HEK293 (cell line): ENCODE measurements at regions not wholly inside any gene's neighbourhood (a gene's known extent, or its start where the extent isn't known, plus 50 kb on each side); places are given as distances from the start of the nearest gene placed in this dataset.

ENCODE experiments used
- CTCF ChIA-PET: fragments of 350-600 bp; formaldehyde crosslinking; extraction: SDS; loops from one replicate; lab custom pipeline; 2021; ENCODE audit warnings: antibody characterized with exemption; lab: Yijun Ruan, JAX
- POLR2A ChIA-PET: fragments of 300-600 bp; formaldehyde crosslinking; extraction: SDS; loops from one replicate; lab custom pipeline; 2020; ENCODE audit warnings: antibody characterized with exemption, inconsistent platforms; lab: Yijun Ruan, JAX
- H3K27ac ChIP-seq: fragments of 200-500 bp; sonication (Bioruptor generic); 2 replicates; pipeline ENCODE4 v1.5.1; 2014; ENCODE audit warnings: low read depth, low read length, control low read depth, inconsistent platforms; ENCODE audit errors: extremely low read depth
- H3K36me3 ChIP-seq, 2 experiments: fragments of 200-500 bp in 1 of 2; sonication (Bioruptor generic) in 1 of 2; 1 replicate in 1 of 2; 2 replicates in 1 of 2; pipeline ENCODE4 v1.5.1; 2014 to 2017; ENCODE audit warnings: inconsistent platforms in 2 of 2, low read length in 2 of 2; ENCODE audit not compliant: control insufficient read depth in 2 of 2, insufficient read depth in 1 of 2
- H3K4me1 ChIP-seq: fragments of 200-500 bp; sonication (Bioruptor generic); 2 replicates; pipeline ENCODE4 v1.5.1; 2014; ENCODE audit warnings: mild to moderate bottlenecking, low read length, inconsistent platforms; ENCODE audit not compliant: control insufficient read depth, insufficient read depth
- H3K4me3 ChIP-seq: 2 replicates; pipeline ENCODE4 v1.5.1; 2011; ENCODE audit warnings: low read depth, mild to moderate bottlenecking, control low read depth, low read length, moderate library complexity
- H3K9me3 ChIP-seq: fragments of 200-500 bp; sonication (Bioruptor generic); 2 replicates; pipeline ENCODE4 v1.5.1; 2014; ENCODE audit warnings: low read depth, low read length, inconsistent platforms; ENCODE audit not compliant: control insufficient read depth, insufficient read depth
- GFI1B ChIP-seq: fragments of 450-650 bp; formaldehyde crosslinking; IDR thresholded peaks from 2 replicates; pipeline ENCODE4 v1.5.1; 2016; ENCODE audit warnings: missing biosample characterization, missing genetic modification characterization
- IKZF3 ChIP-seq: fragments of 450-650 bp; IDR thresholded peaks from 2 replicates; pipeline ENCODE4 v1.5.0; 2018; ENCODE audit warnings: missing biosample characterization, mild to moderate bottlenecking, missing genetic modification characterization, moderate library complexity
- KLF10 ChIP-seq: fragments of 450-650 bp; IDR thresholded peaks from 2 replicates; pipeline ENCODE4 v1.5.1; 2018; ENCODE audit warnings: missing biosample characterization, mild to moderate bottlenecking, missing genetic modification characterization
- KLF16 ChIP-seq: fragments of 450-650 bp; formaldehyde crosslinking; IDR thresholded peaks from 2 replicates; pipeline ENCODE4 v1.5.1; 2017; ENCODE audit warnings: missing biosample characterization, missing genetic modification characterization
- KLF8 ChIP-seq: fragments of 450-650 bp; formaldehyde crosslinking; IDR thresholded peaks from 2 replicates; pipeline ENCODE4 v1.5.1; 2016; ENCODE audit warnings: missing biosample characterization, missing genetic modification characterization
- ZBTB21 ChIP-seq: fragments of 450-650 bp; formaldehyde crosslinking; IDR thresholded peaks from 2 replicates; pipeline ENCODE4 v1.5.1; 2017; ENCODE audit warnings: missing biosample characterization, missing genetic modification characterization
- ZFP37 ChIP-seq: fragments of 450-650 bp; formaldehyde crosslinking; IDR thresholded peaks from 2 replicates; pipeline ENCODE4 v1.5.1; 2016; ENCODE audit warnings: missing biosample characterization, missing genetic modification characterization
- ZFP69B ChIP-seq: fragments of 450-650 bp; formaldehyde crosslinking; IDR thresholded peaks from 2 replicates; pipeline ENCODE4 v1.5.1; 2016; ENCODE audit warnings: missing biosample characterization, missing genetic modification characterization
- ZNF112 ChIP-seq: fragments of 450-650 bp; formaldehyde crosslinking; IDR thresholded peaks from 2 replicates; pipeline ENCODE4 v1.5.0; 2017; ENCODE audit warnings: missing biosample characterization, missing genetic modification characterization
- ZNF16 ChIP-seq: fragments of 450-650 bp; formaldehyde crosslinking; IDR thresholded peaks from 2 replicates; pipeline ENCODE4 v1.5.1; 2016; ENCODE audit warnings: low read depth, missing biosample characterization, missing genetic modification characterization
- ZNF169 ChIP-seq: fragments of 450-650 bp; formaldehyde crosslinking; IDR thresholded peaks from 2 replicates; pipeline ENCODE4 v1.5.1; 2016; ENCODE audit warnings: missing biosample characterization, missing genetic modification characterization
- ZNF19 ChIP-seq: fragments of 450-650 bp; formaldehyde crosslinking; IDR thresholded peaks from 2 replicates; pipeline ENCODE4; 2016; ENCODE audit warnings: missing biosample characterization, missing genetic modification characterization, low read depth
- ZNF48 ChIP-seq: fragments of 450-650 bp; formaldehyde crosslinking; IDR thresholded peaks from 2 replicates; pipeline ENCODE4 v1.5.1; 2016; ENCODE audit warnings: missing biosample characterization, missing genetic modification characterization
- ZNF529 ChIP-seq: fragments of 450-650 bp; formaldehyde crosslinking; IDR thresholded peaks from 2 replicates; pipeline ENCODE4 v1.5.1; 2017; ENCODE audit warnings: missing genetic modification characterization, missing biosample characterization; ENCODE audit not compliant: insufficient replicate concordance
- ZNF560 ChIP-seq: fragments of 450-650 bp; formaldehyde crosslinking; IDR thresholded peaks from 2 replicates; pipeline ENCODE4 v1.5.1; 2017; ENCODE audit warnings: missing biosample characterization, missing genetic modification characterization, borderline replicate concordance
- ZNF610 ChIP-seq: fragments of 450-650 bp; formaldehyde crosslinking; IDR thresholded peaks from 2 replicates; pipeline ENCODE4 v1.5.1; 2016; ENCODE audit warnings: missing biosample characterization, missing genetic modification characterization, borderline replicate concordance
- ZNF624 ChIP-seq: fragments of 450-650 bp; formaldehyde crosslinking; IDR thresholded peaks from 2 replicates; pipeline ENCODE4 v1.5.1; 2017; ENCODE audit warnings: missing biosample characterization, missing genetic modification characterization
- ZNF629 ChIP-seq: fragments of 450-650 bp; formaldehyde crosslinking; IDR thresholded peaks from 2 replicates; pipeline ENCODE4 v1.5.1; 2017; ENCODE audit warnings: missing biosample characterization, missing genetic modification characterization
- ZNF747 ChIP-seq: fragments of 450-650 bp; formaldehyde crosslinking; IDR thresholded peaks from 2 replicates; pipeline ENCODE4 v1.5.1; 2016; ENCODE audit warnings: missing biosample characterization, missing genetic modification characterization
- ZNF776 ChIP-seq: fragments of 450-650 bp; formaldehyde crosslinking; IDR thresholded peaks from 2 replicates; pipeline ENCODE4 v1.5.0; 2017; ENCODE audit warnings: missing biosample characterization, missing genetic modification characterization, borderline replicate concordance
- ZNF792 ChIP-seq: fragments of 450-650 bp; formaldehyde crosslinking; IDR thresholded peaks from 2 replicates; pipeline ENCODE4 v1.5.1; 2016; ENCODE audit warnings: missing biosample characterization, missing genetic modification characterization
- TF ChIP-seq, protein P1 (sequence below): IDR thresholded peaks from 2 replicates; pipeline ENCODE4 v1.6.1; 2011; ENCODE audit warnings: mild to moderate bottlenecking, low read depth, low read length, borderline replicate concordance
- TF ChIP-seq, protein P2 (sequence below): fragments of 450-650 bp; formaldehyde crosslinking; IDR thresholded peaks from 2 replicates; pipeline ENCODE4 v1.5.1; 2016; ENCODE audit warnings: missing biosample characterization, missing genetic modification characterization
- TF ChIP-seq, protein P3 (sequence below): fragments of 450-650 bp; formaldehyde crosslinking; IDR thresholded peaks from 2 replicates; pipeline ENCODE4 v1.5.1; 2016; ENCODE audit warnings: missing biosample characterization, missing genetic modification characterization
- TF ChIP-seq, protein P4 (sequence below): fragments of 450-650 bp; formaldehyde crosslinking; conservative IDR thresholded peaks from 2 replicates; pipeline ENCODE4 v1.5.1; 2016; ENCODE audit warnings: low read depth, missing biosample characterization, missing genetic modification characterization
- TF ChIP-seq, protein P5 (sequence below): fragments of 450-650 bp; formaldehyde crosslinking; IDR thresholded peaks from 2 replicates; pipeline ENCODE4 v1.5.1; 2016; ENCODE audit warnings: missing biosample characterization, missing genetic modification characterization

DNA sequence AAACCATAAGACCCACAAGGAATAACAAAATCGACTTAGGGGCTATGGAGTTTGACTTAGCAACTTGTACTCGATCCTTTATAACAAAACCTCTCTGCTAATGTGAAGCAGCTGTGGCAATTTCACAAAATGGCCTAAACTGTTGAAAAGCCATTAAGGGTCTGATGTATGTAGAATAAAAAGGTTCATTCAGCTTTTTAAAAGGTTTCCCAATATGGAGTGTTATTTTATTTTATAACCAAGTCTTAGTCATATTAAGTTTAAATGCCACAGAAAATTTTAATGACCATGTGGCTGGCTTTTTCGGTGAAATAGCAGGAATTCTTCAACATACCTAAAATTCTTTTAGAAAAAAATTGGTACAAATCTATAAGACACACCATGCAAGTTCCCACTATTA, 291.8 kb upstream of the HAND2 start:
- H3K36me3 ChIP-seq = no peaks in the 10 kb centered on the region
- POLR2A ChIA-PET = no interaction called here

DNA sequence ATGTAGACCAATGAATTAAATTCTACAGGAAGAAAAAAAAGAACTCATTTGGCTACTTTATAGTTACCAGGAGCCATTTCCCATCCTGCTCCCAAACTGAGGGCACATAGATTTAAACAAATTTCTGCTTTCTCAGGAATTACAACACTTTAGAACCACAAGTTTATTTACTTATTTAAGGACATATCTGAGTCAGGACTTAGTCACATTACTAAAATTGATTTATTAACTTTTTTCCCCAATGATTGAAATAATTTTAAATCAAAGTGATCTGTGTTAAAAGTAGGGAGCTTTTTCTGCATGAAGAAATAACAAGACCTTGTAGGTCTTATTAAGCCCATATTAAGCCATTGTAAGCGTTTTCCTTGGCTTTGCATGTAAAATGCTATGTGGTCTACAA, 291.0 kb upstream of the HAND2 start:
- ChIA-PET POLR2A (no interaction called here), CTCF (no interaction called here)
- H3K36me3 ChIP-seq = no peaks in the 10 kb centered on the region
- no peak overlapping the region for H3K27ac ChIP-seq
- TF ChIP-seq, protein P1, sequence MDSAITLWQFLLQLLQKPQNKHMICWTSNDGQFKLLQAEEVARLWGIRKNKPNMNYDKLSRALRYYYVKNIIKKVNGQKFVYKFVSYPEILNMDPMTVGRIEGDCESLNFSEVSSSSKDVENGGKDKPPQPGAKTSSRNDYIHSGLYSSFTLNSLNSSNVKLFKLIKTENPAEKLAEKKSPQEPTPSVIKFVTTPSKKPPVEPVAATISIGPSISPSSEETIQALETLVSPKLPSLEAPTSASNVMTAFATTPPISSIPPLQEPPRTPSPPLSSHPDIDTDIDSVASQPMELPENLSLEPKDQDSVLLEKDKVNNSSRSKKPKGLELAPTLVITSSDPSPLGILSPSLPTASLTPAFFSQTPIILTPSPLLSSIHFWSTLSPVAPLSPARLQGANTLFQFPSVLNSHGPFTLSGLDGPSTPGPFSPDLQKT = no peak
- no peak for TF ChIP-seq ZNF624 (tag by site-specific recombination)
- TF ChIP-seq, protein P2, sequence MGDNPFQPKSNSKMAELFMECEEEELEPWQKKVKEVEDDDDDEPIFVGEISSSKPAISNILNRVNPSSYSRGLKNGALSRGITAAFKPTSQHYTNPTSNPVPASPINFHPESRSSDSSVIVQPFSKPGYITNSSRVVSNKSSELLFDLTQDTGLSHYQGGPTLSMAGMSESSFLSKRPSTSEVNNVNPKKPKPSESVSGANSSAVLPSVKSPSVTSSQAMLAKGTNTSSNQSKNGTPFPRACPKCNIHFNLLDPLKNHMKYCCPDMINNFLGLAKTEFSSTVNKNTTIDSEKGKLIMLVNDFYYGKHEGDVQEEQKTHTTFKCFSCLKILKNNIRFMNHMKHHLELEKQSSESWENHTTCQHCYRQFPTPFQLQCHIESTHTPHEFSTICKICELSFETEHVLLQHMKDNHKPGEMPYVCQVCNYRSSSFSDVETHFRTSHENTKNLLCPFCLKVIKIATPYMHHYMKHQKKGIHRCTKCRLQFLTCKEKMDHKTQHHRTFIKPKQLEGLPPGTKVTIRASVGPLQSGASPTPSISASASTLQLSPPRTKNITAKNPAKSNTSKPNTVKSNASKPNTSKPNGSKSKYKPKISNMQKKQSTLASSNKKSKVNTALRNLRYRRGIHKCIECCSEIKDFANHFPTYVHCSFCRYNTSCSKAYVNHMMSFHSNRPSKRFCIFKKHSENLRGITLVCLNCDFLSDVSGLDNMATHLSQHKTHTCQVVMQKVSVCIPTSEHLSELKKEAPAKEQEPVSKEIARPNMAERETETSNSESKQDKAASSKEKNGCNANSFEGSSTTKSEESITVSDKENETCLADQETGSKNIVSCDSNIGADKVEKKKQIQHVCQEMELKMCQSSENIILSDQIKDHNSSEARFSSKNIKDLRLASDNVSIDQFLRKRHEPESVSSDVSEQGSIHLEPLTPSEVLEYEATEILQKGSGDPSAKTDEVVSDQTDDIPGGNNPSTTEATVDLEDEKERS (tag by site-specific recombination) = no peak
- no peak for TF ChIP-seq ZNF610 (tag by site-specific recombination)
- TF ChIP-seq ZNF16 = no peak
- no peak for TF ChIP-seq ZNF112 (tag by site-specific recombination)
- TF ChIP-seq, protein P3, sequence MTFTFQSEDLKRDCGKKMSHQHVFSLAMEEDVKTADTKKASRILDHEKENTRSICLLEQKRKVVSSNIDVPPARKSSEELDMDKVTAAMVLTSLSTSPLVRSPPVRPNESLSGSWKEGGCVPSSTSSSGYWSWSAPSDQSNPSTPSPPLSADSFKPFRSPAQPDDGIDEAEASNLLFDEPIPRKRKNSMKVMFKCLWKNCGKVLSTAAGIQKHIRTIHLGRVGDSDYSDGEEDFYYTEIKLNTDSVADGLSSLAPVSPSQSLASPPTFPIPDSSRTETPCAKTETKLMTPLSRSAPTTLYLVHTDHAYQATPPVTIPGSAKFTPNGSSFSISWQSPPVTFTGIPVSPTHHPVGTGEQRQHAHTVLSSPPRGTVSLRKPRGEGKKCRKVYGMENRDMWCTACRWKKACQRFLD = no peak
- TF ChIP-seq ZNF792 = no peak
- TF ChIP-seq, protein P4, sequence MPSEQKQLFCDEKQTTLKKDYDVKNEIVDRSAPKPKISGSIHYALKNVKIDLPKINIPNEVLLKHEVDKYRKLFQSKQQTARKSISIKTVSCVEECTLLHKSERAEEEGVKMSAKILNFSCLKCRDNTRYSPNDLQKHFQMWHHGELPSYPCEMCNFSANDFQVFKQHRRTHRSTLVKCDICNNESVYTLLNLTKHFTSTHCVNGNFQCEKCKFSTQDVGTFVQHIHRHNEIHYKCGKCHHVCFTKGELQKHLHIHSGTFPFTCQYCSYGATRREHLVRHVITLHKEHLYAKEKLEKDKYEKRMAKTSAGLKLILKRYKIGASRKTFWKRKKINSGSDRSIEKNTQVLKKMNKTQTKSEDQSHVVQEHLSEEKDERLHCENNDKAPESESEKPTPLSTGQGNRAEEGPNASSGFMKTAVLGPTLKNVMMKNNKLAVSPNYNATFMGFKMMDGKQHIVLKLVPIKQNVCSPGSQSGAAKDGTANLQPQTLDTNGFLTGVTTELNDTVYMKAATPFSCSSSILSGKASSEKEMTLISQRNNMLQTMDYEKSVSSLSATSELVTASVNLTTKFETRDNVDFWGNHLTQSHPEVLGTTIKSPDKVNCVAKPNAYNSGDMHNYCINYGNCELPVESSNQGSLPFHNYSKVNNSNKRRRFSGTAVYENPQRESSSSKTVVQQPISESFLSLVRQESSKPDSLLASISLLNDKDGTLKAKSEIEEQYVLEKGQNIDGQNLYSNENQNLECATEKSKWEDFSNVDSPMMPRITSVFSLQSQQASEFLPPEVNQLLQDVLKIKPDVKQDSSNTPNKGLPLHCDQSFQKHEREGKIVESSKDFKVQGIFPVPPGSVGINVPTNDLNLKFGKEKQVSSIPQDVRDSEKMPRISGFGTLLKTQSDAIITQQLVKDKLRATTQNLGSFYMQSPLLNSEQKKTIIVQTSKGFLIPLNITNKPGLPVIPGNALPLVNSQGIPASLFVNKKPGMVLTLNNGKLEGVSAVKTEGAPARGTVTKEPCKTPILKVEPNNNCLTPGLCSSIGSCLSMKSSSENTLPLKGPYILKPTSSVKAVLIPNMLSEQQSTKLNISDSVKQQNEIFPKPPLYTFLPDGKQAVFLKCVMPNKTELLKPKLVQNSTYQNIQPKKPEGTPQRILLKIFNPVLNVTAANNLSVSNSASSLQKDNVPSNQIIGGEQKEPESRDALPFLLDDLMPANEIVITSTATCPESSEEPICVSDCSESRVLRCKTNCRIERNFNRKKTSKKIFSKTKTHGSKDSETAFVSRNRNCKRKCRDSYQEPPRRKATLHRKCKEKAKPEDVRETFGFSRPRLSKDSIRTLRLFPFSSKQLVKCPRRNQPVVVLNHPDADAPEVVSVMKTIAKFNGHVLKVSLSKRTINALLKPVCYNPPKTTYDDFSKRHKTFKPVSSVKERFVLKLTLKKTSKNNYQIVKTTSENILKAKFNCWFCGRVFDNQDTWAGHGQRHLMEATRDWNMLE = no peak
- TF ChIP-seq, protein P5, sequence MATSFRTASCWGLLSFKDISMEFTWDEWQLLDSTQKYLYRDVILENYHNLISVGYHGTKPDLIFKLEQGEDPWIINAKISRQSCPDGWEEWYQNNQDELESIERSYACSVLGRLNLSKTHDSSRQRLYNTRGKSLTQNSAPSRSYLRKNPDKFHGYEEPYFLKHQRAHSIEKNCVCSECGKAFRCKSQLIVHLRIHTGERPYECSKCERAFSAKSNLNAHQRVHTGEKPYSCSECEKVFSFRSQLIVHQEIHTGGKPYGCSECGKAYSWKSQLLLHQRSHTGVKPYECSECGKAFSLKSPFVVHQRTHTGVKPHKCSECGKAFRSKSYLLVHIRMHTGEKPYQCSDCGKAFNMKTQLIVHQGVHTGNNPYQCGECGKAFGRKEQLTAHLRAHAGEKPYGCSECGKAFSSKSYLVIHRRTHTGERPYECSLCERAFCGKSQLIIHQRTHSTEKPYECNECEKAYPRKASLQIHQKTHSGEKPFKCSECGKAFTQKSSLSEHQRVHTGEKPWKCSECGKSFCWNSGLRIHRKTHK = no peak
- no peak for TF ChIP-seq GFI1B (tag by site-specific recombination)
- TF ChIP-seq KLF8 (tag by site-specific recombination) = no peak
- no peak for TF ChIP-seq ZNF560
- TF ChIP-seq ZNF747 (tag by site-specific recombination) = no peak
- TF ChIP-seq IKZF3 = no peak
- TF ChIP-seq ZNF48 = no peak
- no peak for TF ChIP-seq ZNF19 (tag by site-specific recombination)
- no peak for TF ChIP-seq ZNF529 (tag by site-specific recombination)
- H3K9me3 ChIP-seq = no peaks in the 10 kb centered on the region
- no peak overlapping the region for H3K4me3 ChIP-seq
- H3K4me1 ChIP-seq = no peaks in the 10 kb centered on the region

More for the DNA sequence above, 291.8 kb upstream of the HAND2 start:
- Histone ChIP-seq H3K9me3 (no peaks in the 10 kb centered on the region), H3K4me3 (no peak overlapping the region), H3K4me1 (no peaks in the 10 kb centered on the region), H3K27ac (no peak overlapping the region)
- TF ChIP-seq ZBTB21 (tag by site-specific recombination) = no peak
- TF ChIP-seq KLF16 (tag by site-specific recombination) = no peak
- no peak for TF ChIP-seq ZFP69B (tag by site-specific recombination)
- TF ChIP-seq ZNF776 = no peak
- TF ChIP-seq ZNF169 (tag by site-specific recombination) = no peak
- TF ChIP-seq KLF10 (tag by site-specific recombination) = no peak
- TF ChIP-seq ZFP37 (tag by site-specific recombination) = no peak
- no peak for TF ChIP-seq ZNF629
- CTCF ChIA-PET = no interaction called here
